HepG2 (cell line): ENCODE measurements at regions not wholly inside any gene's neighbourhood (a gene's known extent, or its start where the extent isn't known, plus 50 kb on each side); places are given as distances from the start of the nearest gene placed in this dataset.

Source experiments
- KIAA2018 ChIP-seq: sonication (generic); formaldehyde crosslinking; IDR thresholded peaks from 2 replicates; pipeline ENCODE4 v1.5.0; 2020; ENCODE audit warnings: mild to moderate bottlenecking, missing genetic modification reagents, borderline replicate concordance
- MYNN ChIP-seq: sonication (generic); formaldehyde crosslinking; IDR thresholded peaks from 2 replicates; pipeline ENCODE4 v1.4.0; 2020; ENCODE audit warnings: mild to moderate bottlenecking, low read depth, missing genetic modification reagents
- ZNF260 ChIP-seq: sonication (generic); formaldehyde crosslinking; IDR thresholded peaks from 2 replicates; pipeline ENCODE4 v1.4.0; 2020; ENCODE audit warnings: missing genetic modification reagents, low read depth, mild to moderate bottlenecking, borderline replicate concordance
- ZNF761 ChIP-seq: sonication (generic); formaldehyde crosslinking; conservative IDR thresholded peaks from 2 replicates; pipeline ENCODE4 v1.4.0; 2020; ENCODE audit warnings: mild to moderate bottlenecking, missing genetic modification reagents

GRCh38 chr2:9752441-9753275 is 90.6 kb upstream of the TAF1B start (continued):
- TF ChIP-seq KIAA2018 (CRISPR knock-in tag) = no peak
- TF ChIP-seq ZNF260 = no peak
- TF ChIP-seq ZNF761 (CRISPR knock-in tag) = no peak
- TF ChIP-seq MYNN = no peak
